Hepatocyte (in vitro differentiated cells): ENCODE measurements at regions not wholly inside any gene's neighbourhood (a gene's known extent, or its start where the extent isn't known, plus 50 kb on each side); places are given as distances from the start of the nearest gene placed in this dataset.

Experiments used
- EZH2 ChIP-seq: fragments of 200-600 bp; sonication (generic); IDR thresholded peaks from 2 replicates; pipeline ENCODE4 v1.6.1; 2016; ENCODE audit warnings: antibody characterized with exemption, mild to moderate bottlenecking, borderline replicate concordance
- TF ChIP-seq, protein P1 (sequence below): fragments of 200-600 bp; sonication (generic); IDR thresholded peaks from 2 replicates; pipeline ENCODE4 v1.5.1; 2016; ENCODE audit warnings: antibody characterized with exemption, mild to moderate bottlenecking; ENCODE audit not compliant: poor library complexity

DNA sequence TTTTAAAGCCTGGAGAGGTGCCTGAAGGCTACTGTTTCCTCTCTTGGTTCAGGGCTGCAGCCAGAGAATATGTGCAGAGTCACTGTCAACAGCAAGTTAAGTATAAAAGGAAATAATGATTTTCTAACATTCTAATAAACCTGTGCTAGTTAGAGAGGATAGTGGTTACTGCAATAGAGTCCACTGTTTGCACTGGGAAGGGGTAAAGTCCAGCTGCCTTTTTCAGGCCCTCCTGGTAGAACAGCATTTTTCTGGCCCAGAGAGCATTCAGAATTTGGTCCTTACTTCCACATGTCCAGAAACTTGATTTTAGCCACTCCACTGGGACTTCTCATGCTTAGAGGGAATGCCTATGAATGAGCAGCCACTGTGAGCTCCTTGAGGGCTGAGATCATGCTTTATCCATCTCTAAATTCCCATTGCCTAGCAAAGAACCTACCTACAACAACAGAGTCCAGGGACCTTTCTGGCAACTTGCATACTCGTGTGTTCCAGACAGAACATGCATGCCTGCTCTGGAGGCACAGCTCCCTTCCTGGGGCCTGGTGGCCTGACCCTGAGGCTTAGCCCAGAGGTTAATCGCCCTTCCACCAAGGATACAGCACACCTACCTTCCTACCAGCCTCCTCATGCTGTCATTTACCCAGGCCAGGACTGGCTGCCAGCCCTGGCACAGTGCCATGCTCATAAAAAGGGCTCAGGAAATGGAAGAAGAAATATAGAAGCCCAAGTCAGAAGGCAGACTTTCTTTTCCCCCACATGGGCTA is 50.3 kb upstream of the ATP13A3 start:
- TF ChIP-seq EZH2: no peak
- TF ChIP-seq, protein P1, sequence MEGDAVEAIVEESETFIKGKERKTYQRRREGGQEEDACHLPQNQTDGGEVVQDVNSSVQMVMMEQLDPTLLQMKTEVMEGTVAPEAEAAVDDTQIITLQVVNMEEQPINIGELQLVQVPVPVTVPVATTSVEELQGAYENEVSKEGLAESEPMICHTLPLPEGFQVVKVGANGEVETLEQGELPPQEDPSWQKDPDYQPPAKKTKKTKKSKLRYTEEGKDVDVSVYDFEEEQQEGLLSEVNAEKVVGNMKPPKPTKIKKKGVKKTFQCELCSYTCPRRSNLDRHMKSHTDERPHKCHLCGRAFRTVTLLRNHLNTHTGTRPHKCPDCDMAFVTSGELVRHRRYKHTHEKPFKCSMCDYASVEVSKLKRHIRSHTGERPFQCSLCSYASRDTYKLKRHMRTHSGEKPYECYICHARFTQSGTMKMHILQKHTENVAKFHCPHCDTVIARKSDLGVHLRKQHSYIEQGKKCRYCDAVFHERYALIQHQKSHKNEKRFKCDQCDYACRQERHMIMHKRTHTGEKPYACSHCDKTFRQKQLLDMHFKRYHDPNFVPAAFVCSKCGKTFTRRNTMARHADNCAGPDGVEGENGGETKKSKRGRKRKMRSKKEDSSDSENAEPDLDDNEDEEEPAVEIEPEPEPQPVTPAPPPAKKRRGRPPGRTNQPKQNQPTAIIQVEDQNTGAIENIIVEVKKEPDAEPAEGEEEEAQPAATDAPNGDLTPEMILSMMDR: no peak
